ENCODE measurements at regions not wholly inside any gene's neighbourhood (a gene's known extent, or its start where the extent isn't known, plus 50 kb on each side); places are given as distances from the start of the nearest gene placed in this dataset.

DNA sequence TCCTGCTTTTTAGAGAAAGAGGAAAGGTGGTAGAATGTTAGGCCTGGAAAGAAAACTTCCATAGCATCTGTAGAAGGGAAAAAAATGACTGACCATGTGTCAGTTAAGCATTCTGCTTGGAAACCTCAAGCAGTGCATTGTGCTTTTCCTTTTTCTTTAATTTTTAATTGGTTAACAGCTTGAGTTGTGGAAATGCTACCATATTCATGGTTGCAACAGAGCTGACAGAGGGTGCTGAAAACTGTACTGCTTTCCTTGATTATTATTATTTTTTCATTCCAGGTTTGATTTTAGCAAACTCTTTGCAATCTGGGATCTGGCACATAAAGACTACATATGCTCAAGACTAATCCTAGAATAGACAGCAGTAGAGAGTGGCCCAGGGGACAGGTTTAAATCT, 404.5 kb downstream of the EPHA4 start:
- POLR2A ChIA-PET = no interaction called here

DNA sequence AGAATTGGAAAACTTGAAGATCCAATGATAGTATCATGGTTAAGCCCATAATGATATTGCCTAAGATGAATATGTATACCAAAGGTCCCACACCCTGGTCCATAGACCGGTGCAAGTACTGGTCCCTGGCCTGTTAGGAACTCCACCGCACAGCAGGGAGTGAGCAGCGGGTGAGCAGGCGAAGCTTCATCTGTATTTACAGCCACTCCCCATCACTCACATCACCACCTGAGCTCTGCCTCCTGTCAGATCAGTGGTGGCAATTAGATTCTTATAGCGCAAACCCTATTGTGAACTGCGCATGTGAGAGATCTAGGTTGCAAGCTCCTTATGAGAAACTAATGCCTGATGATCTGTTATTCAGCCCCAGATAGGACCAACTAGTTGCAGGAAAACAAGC, 402.4 kb downstream of the EPHA4 start:
- Mint-ChIP-seq H3K4me1 (no peaks in the 10 kb centered on the region), H3K27me3 (ENCODE audit: low read depth) (no peaks in the 10 kb centered on the region), H3K4me3 (no peak overlapping the region), H3K9me3 (peaks cover 6% of the 10 kb centered on the region), H3K27ac (no peak overlapping the region), H3K36me3 (no peaks in the 10 kb centered on the region)
- CTCF ChIA-PET = no interaction called here
- POLR2A ChIA-PET = no interaction called here
- ATAC-seq = no peak
- DNase-seq (ENCODE audit: low spot score) = no peak
- TF ChIP-seq NR3C1 (CRISPR knock-in tag; conservative IDR thresholded peaks at IDR 0.05; ENCODE audit: low read depth) (no peak), TEAD1 (CRISPR knock-in tag; IDR thresholded peaks at IDR 0.05) (no peak), ZNF138 (CRISPR knock-in tag; conservative IDR thresholded peaks at IDR 0.05) (no peak), ZBTB21 (CRISPR knock-in tag; IDR thresholded peaks at IDR 0.05; ENCODE audit: borderline replicate concordance) (no peak)
- TF ChIP-seq, protein P1, sequence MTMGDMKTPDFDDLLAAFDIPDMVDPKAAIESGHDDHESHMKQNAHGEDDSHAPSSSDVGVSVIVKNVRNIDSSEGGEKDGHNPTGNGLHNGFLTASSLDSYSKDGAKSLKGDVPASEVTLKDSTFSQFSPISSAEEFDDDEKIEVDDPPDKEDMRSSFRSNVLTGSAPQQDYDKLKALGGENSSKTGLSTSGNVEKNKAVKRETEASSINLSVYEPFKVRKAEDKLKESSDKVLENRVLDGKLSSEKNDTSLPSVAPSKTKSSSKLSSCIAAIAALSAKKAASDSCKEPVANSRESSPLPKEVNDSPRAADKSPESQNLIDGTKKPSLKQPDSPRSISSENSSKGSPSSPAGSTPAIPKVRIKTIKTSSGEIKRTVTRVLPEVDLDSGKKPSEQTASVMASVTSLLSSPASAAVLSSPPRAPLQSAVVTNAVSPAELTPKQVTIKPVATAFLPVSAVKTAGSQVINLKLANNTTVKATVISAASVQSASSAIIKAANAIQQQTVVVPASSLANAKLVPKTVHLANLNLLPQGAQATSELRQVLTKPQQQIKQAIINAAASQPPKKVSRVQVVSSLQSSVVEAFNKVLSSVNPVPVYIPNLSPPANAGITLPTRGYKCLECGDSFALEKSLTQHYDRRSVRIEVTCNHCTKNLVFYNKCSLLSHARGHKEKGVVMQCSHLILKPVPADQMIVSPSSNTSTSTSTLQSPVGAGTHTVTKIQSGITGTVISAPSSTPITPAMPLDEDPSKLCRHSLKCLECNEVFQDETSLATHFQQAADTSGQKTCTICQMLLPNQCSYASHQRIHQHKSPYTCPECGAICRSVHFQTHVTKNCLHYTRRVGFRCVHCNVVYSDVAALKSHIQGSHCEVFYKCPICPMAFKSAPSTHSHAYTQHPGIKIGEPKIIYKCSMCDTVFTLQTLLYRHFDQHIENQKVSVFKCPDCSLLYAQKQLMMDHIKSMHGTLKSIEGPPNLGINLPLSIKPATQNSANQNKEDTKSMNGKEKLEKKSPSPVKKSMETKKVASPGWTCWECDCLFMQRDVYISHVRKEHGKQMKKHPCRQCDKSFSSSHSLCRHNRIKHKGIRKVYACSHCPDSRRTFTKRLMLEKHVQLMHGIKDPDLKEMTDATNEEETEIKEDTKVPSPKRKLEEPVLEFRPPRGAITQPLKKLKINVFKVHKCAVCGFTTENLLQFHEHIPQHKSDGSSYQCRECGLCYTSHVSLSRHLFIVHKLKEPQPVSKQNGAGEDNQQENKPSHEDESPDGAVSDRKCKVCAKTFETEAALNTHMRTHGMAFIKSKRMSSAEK (CRISPR knock-in tag; IDR thresholded peaks at IDR 0.05; ENCODE audit: borderline replicate concordance) = no peak

More for the DNA sequence above, 404.5 kb downstream of the EPHA4 start:
- Mint-ChIP-seq H3K27me3 (ENCODE audit: low read depth) (no peaks in the 10 kb centered on the region), H3K9me3 (peaks cover 6% of the 10 kb centered on the region), H3K36me3 (no peaks in the 10 kb centered on the region), H3K4me3 (no peak overlapping the region), H3K4me1 (peaks cover 6% of the 10 kb centered on the region), H3K27ac (no peak overlapping the region)
- DNase-seq (ENCODE audit: low spot score) = no peak
- CTCF ChIA-PET = no interaction called here
- TF ChIP-seq, protein P2, sequence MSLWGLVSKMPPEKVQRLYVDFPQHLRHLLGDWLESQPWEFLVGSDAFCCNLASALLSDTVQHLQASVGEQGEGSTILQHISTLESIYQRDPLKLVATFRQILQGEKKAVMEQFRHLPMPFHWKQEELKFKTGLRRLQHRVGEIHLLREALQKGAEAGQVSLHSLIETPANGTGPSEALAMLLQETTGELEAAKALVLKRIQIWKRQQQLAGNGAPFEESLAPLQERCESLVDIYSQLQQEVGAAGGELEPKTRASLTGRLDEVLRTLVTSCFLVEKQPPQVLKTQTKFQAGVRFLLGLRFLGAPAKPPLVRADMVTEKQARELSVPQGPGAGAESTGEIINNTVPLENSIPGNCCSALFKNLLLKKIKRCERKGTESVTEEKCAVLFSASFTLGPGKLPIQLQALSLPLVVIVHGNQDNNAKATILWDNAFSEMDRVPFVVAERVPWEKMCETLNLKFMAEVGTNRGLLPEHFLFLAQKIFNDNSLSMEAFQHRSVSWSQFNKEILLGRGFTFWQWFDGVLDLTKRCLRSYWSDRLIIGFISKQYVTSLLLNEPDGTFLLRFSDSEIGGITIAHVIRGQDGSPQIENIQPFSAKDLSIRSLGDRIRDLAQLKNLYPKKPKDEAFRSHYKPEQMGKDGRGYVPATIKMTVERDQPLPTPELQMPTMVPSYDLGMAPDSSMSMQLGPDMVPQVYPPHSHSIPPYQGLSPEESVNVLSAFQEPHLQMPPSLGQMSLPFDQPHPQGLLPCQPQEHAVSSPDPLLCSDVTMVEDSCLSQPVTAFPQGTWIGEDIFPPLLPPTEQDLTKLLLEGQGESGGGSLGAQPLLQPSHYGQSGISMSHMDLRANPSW (CRISPR knock-in tag; conservative IDR thresholded peaks at IDR 0.05; ENCODE audit: low read depth) = no peak
- TF ChIP-seq SMAD3 (CRISPR knock-in tag; IDR thresholded peaks at IDR 0.05; ENCODE audit: borderline replicate concordance) (no peak), JUN (CRISPR knock-in tag; IDR thresholded peaks at IDR 0.05) (no peak), ZNF232 (CRISPR knock-in tag; IDR thresholded peaks at IDR 0.05) (no peak), FOXP1 (CRISPR knock-in tag; IDR thresholded peaks at IDR 0.05; ENCODE audit: borderline replicate concordance) (no peak), FOXK1 (CRISPR knock-in tag; IDR thresholded peaks at IDR 0.05) (no peak), ZBTB21 (CRISPR knock-in tag; IDR thresholded peaks at IDR 0.05; ENCODE audit: borderline replicate concordance) (no peak), ZNF396 (CRISPR knock-in tag; IDR thresholded peaks at IDR 0.05; ENCODE audit: borderline replicate concordance) (no peak), MYBL2 (CRISPR knock-in tag; IDR thresholded peaks at IDR 0.05) (no peak), OVOL2 (CRISPR knock-in tag; IDR thresholded peaks at IDR 0.05; ENCODE audit: borderline replicate concordance) (no peak), ESRRA (CRISPR knock-in tag; IDR thresholded peaks at IDR 0.05; ENCODE audit: borderline replicate concordance) (no peak), GTF2I (CRISPR knock-in tag; conservative IDR thresholded peaks at IDR 0.05) (no peak), CBFB (CRISPR knock-in tag; IDR thresholded peaks at IDR 0.05; ENCODE audit: low read depth) (no peak)
- TF ChIP-seq, protein P3, sequence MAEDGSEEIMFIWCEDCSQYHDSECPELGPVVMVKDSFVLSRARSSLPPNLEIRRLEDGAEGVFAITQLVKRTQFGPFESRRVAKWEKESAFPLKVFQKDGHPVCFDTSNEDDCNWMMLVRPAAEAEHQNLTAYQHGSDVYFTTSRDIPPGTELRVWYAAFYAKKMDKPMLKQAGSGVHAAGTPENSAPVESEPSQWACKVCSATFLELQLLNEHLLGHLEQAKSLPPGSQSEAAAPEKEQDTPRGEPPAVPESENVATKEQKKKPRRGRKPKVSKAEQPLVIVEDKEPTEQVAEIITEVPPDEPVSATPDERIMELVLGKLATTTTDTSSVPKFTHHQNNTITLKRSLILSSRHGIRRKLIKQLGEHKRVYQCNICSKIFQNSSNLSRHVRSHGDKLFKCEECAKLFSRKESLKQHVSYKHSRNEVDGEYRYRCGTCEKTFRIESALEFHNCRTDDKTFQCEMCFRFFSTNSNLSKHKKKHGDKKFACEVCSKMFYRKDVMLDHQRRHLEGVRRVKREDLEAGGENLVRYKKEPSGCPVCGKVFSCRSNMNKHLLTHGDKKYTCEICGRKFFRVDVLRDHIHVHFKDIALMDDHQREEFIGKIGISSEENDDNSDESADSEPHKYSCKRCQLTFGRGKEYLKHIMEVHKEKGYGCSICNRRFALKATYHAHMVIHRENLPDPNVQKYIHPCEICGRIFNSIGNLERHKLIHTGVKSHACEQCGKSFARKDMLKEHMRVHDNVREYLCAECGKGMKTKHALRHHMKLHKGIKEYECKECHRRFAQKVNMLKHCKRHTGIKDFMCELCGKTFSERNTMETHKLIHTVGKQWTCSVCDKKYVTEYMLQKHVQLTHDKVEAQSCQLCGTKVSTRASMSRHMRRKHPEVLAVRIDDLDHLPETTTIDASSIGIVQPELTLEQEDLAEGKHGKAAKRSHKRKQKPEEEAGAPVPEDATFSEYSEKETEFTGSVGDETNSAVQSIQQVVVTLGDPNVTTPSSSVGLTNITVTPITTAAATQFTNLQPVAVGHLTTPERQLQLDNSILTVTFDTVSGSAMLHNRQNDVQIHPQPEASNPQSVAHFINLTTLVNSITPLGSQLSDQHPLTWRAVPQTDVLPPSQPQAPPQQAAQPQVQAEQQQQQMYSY (CRISPR knock-in tag; IDR thresholded peaks at IDR 0.05) = no peak
- TF ChIP-seq, protein P4, sequence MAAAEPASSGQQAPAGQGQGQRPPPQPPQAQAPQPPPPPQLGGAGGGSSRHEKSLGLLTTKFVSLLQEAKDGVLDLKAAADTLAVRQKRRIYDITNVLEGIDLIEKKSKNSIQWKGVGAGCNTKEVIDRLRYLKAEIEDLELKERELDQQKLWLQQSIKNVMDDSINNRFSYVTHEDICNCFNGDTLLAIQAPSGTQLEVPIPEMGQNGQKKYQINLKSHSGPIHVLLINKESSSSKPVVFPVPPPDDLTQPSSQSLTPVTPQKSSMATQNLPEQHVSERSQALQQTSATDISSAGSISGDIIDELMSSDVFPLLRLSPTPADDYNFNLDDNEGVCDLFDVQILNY (CRISPR knock-in tag; IDR thresholded peaks at IDR 0.05) = no peak
- no peak for ATAC-seq

Measured in WTC11 (cell line).